HG03354 (cell line): ENCODE measurements at regions not wholly inside any gene's neighbourhood (a gene's known extent, or its start where the extent isn't known, plus 50 kb on each side); places are given as distances from the start of the nearest gene placed in this dataset.
"Not testable (repeated sequence)": the region's sequence is repeated elsewhere in the genome, so short reads cannot be mapped to it uniquely, and the experiment has no call there.

Experiments
- ATAC-seq: cut with Tn5 transposase; IDR thresholded peaks from one replicate; pipeline ENCODE4 v1.9.1; 2021; ENCODE audit warnings: mild to moderate bottlenecking; ENCODE audit not compliant: unreplicated experiment, poor library complexity, severe bottlenecking

DNA sequence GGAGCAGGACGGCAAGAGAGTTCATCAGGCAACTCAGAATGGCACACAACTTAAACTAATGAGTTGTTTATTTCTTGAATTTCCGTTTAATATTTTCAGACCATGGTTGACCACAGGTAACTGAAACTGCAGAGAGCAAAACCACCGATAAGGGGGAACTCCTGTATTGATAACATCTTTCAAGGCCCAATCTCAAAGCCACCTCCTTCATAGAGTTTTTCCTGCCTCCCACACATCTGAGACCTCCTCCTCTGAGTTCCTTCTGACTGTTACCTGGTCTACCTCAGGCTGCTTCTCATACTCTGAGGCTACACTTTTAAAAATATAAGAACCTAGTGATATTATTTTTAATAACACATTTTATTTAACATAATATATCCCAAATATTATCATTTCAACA, 341.5 kb upstream of the NPVF start:
- no peak for ATAC-seq

DNA sequence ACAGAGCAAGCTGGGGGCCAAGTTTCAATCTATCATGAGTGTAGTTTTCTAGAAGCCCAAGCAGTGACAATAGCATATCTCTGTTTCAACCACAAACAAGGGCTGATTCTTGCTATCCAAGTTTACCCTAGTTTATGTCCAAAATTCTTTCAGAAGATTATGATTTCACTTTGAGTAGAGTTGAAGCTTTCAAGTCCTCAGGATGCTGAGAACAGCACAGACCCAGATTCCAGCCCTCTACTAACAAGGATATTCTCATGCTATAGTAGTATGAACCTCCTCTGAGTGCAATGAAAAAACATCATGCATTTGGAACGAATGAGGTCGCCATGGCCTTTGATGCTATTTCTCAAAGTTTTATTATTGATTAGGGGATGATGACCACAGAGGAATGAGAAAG, 344.1 kb upstream of the NPVF start:
- no peak for ATAC-seq

DNA sequence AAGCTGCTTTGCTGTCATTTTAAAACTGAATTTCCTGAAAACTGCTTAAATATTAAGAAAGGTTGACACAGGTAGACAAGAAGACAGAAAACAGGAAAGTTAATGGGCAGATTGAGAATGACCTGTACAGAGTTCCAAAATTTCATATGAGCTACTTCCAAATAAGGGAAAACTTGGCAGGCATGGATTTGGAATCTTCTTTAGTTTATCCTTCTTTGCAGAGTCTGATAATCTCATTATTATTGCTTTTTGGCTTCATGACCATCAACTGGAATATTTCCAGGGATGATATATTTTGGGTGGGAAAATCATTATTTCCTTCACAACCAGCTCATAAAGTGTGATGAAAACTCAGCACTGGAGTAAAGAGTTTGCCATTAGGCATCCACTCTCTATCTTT, 346.5 kb upstream of the NPVF start:
- ATAC-seq = no peak

DNA sequence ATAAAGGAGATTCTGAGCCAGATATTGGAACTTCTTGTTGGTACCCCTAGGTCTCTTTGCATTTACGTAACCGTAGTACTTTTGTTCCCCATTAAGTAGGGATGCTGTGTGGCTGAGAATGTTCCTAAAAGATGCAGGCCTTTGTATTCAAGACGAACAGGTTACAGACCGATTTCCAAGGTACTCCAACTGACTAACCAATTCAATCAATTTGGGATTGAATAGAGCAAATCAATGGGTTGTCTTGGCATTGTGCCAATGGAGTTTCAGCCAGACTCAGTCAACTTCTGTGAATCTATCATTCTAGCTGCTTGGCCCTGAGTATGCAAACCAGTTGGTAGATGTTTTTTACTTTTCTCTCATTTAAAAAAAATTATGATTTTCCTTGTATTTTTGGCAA, 347.3 kb upstream of the NPVF start:
- ATAC-seq = no peak

DNA sequence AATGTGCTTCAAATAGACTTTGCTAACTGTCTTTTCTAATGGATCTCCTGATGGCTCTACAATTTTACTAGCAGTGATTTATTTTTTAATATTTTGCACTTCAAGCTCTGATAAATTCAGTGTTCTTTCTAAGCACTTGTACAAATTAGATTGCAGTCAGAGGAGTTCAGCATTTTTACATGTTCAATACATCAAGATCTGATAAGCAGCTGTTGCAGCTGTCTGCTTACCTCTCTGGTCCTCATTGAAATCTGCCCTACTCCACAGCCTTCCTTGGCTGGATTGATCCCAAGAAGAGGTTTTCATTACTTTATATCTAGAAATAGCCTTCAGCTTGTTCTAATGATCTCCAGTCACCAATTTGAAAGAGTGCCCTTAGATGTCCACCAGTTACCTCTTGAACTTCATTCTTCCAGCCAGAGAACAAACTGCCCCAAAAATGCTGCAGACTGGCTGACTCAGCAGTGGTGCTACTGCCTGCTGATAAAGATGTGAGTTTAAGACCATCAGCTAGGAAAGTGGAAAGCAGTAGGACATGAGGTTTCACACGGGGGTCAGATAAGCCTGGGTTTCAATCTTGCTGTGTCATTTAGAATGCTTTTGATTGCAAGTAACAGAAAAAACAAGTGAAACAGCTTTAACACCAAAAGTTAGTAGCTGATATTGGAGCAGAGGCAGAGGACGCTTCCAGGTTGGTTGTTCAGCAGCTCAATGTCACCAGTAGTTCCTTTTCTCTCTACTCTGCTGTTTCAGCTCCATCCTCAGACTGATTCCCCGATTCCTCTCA, 350.9 kb upstream of the NPVF start:
- ATAC-seq = no peak

DNA sequence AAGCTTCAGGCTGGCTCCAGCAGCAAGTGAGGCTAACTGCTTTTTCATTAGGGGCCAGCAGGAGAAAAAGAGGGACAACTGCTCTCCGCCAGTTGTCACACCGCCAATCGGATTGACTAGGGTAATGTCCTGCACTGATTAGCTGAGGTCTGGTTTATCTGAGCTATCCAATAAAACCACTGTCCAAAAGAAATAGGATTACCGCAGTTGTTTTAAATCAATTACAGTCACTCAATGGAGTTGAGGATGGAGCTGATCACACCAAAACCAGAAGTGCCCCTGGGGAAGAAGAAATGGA, 351.4 kb upstream of the NPVF start:
- no peak for ATAC-seq

DNA sequence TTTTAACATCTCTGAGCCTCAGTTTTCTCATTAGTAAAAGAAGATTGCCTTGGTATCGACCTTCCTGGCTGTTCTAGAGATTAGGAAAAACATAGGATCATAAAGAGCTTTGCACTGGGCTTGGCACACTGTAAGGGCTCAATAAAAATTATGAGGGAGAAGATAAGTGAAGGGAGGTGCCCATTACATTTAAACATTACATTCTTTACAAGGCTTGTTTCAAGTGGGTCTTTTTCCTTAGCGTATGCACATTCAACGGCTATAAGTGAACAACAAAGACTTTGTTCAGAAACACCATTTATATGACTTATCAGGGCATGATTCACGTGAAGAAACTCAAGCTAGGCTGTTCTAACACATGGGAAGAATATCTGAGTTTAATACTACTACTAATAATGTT, 351.9 kb upstream of the NPVF start:
- no peak for ATAC-seq

DNA sequence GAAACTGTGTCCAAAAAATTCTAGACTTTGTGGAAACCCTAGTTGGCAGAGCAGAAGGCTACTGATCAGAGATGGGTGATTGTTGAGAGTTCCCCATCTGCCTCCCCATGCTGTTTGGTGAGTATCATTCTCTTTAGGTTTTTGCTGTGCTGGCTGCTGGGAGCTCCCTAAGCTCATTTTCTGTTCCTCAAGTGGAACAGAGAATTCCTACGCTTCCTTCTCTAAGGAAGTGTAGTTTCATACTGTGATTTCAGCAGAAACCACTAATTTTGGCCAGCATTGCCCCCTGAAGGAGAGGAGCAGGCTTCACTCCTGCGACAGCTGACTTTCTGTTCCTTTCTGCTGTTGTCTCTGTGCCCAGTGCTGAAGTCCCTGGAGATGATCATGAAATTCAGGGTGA, 355.3 kb upstream of the NPVF start:
- no peak for ATAC-seq

DNA sequence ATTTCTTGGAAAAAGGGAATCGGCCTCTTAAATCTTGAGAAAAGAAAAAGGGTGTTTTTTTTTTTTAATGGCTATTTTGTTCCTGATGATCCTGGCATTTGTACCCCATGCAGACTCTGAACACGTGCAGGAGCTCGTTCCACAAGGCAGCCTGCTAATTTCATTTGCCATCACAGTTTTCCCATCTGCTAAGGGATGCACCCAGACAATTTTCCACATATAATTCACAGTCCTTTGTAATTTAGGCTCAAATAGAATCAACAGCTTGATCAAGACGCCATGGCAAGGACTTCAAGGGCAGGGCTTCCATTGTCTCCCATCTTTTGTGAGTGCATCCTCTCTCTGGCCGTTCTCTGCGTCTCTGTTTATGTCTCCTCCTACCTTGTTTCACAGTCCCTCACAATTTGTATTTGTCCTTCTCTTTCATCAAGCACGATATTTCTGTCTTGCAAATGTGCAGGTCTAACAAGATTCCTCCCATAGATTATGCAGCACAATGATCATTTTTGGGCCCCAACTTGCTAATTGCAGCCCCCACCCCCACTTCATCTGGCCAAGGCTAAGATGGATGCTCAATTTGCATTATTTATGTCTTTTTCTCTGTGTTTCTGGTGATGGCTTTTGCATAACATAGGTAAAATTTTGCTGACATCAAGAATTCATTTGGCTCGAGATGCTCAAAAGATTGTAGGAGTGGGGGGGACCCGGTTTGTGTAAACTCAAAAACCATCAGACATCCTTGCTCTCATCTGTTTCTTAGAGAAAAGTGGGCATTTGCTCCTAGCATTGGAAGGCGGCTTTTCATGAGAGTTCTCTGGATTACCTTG, 356.0 kb upstream of the NPVF start:
- no peak for ATAC-seq

DNA sequence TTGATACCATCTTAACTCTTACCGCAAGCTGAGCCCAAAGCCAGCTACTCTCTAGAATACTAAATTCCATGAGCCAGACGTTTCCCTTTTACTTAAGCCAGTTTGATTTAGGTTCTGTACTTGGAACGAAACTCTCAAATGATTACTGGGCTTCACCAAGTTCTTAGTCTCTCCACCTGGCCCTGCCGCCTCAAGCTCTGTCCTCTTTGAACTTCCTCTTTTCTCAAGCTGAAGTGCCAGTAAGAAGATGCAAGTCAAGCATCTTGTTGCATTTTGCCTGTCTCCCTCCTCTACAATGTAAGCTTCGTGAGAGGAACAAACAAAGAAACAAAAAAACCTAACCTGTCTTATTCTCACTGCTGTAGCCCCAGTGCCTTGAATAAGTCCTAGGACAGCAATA, 358.2 kb upstream of the NPVF start:
- no peak for ATAC-seq

DNA sequence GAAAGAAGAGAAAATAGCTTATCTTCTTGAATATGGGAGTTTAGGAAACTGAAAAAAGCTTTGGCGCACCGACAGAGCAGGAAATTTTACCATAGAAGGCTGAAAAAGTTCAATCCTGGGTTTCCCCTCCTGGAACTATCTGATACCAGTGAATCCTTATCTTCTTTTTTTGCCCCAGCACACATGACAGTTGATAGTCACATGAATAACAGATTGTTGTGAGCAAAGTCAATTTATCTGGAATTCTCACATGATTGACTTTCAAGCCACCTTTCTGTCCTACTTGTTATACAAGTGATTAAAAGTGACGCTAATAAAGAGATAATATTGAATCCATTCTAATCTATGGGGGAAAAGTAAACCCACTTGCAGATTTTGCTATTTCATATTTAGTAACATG, 365.8 kb upstream of the NPVF start:
- ATAC-seq = no peak

DNA sequence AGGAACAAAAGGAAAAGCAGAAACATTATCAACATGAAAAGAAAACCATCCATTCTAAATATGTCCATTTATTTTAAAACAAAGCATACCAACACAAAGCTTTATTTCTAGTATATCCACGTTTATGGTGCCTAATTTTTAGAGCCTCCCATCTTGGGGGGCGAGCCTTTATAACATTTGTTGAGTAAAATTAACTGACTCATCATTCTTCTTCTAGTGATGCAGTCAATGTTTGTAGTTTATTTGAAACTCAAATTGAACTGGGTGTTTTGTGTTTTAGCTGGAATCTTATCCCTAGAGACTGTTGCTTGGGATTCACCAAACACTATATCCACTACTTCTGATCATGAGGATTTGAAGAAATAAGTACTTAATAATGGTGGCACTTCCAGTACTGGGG, 366.4 kb upstream of the NPVF start:
- ATAC-seq = no peak

DNA sequence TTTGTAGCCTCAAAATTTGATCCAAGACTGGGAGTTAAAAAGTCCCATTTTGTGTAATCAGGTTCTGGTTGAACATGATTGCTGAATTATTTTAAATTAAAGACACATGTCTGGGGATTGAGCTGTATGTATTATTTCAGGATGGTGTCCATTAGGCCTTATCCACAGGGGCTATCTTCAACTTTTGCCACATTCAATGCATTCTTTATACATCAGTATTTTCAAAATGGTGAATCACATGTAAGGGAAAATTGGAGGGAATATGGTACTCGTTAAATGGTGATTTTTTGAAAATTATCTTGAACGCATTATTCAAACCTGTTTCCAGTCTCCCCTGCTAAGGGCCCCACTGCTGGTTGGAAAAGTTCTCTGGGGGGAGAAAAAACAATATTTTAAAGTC, 367.7 kb upstream of the NPVF start:
- no peak for ATAC-seq

DNA sequence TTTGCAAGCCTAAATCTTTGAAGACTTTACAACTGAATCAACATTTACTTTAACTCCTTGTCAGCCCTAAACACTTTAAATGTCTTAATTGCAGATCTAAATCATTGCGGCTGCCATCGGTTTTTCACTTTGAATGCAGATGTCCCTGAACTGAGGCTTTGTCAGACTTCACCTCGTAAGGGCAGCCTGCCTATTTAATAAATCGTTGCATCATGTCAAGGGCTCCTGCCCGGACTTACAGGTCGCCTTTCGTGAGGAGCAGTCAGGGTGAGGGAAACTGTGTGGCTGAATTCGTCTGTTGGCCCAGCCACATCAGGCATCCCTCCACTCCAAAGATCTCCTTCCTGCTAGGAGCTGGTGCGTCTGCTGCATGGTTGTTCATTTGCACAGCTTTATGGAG, 368.2 kb upstream of the NPVF start:
- ATAC-seq = no peak

DNA sequence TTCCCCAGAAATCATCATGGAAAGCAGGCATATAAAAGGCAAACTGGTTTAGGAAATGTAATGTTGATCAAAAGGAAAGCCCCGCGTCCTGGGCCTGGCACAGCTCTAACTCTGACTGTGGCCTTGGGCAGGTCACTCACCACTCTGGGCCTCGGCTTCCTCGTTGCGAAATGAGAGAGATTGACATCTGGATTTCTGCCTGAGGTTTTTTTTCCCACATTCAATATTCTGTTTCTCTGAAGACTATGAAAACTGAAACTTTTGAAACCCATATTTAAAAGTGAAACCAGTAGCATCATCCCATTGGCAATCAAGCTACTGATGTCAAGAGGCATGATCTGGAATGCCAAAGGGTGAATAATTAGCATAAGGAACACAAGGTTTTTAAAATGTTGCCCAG, 369.7 kb upstream of the NPVF start:
- no peak for ATAC-seq

DNA sequence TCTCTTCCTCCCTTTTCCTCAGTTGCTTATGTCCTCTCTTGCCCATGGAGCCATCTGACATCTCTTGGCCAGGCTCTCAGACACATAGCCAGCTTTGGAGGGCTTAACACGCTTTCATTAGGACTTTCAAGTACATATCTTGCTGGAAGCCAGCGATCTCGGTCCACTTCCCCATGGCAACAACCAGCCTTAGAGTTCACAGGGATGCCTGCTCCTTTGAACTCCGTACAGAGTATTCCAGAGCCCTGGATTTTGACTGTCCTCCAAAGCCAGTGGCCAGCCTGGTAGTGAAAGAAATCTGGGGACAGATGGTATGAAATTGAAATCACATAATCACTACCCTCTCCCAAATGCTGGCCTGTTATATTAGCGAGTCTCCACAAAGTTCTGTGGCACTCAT, 370.5 kb upstream of the NPVF start:
- ATAC-seq = no peak

DNA sequence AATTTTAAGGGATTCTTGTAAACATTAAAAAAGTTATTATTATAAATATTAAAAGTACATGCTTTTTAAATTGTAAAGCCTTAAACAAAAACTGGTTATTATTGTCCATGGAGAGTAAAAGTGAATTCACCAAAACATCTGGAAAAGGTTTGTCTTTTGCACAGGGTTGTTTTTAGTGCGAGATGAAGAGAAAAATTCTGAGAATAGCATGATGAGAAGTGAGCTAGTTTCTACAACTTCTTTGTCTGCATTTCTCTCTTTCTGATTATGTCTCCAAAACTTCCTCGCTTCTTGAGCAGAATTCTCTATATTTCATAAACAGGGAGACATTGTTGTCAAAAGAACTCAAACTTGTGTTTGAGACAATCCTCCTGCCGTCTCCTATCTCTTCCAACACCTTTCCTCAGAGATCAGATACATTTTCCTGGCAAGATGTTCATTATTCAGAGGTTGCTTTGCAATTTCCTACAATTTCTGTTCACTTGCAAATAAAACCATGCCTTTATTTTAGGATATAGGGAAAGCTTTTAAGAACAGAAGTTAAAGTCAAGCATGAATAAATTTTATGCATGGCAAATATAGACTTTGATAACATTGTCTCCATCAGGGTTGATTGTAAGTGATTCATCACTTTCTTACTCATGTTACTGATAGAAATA, 372.1 kb upstream of the NPVF start:
- no peak for ATAC-seq

DNA sequence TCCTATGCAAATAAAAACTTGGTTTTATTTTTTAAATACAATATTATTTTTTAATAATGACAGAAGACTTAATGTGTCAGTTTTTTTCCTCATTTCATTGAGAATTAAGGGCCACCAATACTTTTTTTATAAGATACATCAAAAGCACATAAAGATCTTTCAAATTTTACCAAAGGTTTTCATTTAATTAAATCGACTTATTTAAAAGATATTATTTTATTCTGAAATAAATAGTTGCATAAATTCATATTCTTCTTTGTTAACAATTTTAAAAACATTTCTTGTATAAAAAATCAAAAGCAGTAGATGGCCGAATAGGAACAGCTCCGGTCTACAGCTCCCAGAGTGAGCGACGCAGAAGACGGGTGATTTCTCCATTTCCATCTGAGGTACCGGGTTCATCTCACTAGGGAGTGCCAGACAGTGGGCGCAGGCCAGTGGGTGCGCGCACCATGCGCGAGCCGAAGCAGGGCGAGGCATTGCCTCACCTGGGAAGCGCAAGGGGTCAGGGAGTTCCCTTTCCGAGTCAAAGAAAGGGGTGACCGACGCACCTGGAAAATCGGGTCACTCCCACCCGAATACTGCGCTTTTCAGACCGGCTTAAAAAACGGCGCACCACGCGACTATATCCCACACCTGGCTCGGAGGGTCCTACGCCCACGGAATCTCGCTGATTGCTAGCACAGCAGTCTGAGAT, 374.6 kb upstream of the NPVF start:
- ATAC-seq = not testable (repeated sequence)

DNA sequence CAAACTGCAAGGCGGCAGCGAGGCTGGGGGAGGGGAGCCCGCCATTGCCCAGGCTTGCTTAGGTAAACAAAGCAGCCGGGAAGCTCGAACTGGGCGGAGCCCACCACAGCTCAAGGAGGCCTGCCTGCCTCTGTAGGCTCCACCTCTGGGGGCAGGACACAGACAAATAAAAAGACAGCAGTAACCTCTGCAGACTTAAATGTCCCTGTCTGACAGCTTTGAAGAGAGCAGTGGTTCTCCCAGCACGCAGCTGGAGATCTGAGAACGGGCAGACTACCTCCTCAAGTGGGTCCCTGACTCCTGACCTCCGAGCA, 375.1 kb upstream of the NPVF start:
- ATAC-seq = not testable (repeated sequence)

DNA sequence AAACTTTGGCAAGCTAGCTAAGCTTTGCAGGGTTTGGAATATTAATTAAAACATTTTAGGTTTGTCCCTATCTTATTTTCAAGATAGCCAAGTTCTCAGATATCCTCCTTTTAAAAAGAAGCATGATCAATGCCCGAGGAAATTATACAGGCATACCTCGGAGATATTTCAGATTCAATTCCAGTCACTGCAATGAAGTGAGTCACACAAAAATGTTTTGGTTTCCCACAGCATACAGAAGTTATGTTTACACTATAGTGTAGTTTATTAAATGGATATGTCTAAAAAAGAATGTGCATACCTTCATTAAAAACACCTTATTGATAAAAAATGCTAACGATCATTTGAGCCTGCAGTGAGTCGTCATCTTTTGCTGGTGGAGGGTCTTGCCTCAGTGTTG, 382.9 kb upstream of the NPVF start:
- ATAC-seq = no peak

DNA sequence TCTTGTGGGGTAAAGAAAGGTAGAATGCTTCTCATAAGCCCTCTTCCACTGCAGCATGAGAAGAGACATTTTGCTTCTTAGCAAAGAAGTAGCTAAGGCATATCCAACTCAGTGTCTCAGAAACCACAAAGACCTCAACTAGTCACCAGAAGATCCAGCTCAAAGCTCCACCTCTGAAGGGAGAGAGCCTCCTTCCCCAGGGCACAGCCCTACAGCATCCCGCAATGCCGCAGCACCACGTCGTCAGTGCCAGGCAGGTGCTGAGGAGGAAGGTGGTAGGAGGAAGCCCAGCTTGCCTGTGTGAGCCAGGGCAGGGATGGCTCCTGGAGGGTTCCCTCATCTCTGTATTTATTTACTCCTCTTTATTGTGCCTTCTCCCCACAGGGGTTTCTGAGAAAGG, 385.6 kb upstream of the NPVF start:
- no peak for ATAC-seq
